CD4-positive, alpha-beta T cell treated with Interleukin-15 for 1 hour (primary cell): ENCODE measurements at regions not wholly inside any gene's neighbourhood (a gene's known extent, or its start where the extent isn't known, plus 50 kb on each side); places are given as distances from the start of the nearest gene placed in this dataset.
"Not testable (repeated sequence)": the region's sequence is repeated elsewhere in the genome, so short reads cannot be mapped to it uniquely, and the experiment has no call there.

Source experiments
- DNase-seq: peaks from one replicate; pipeline ENCODE4 v3.0.0-alpha.2; 2020

DNA sequence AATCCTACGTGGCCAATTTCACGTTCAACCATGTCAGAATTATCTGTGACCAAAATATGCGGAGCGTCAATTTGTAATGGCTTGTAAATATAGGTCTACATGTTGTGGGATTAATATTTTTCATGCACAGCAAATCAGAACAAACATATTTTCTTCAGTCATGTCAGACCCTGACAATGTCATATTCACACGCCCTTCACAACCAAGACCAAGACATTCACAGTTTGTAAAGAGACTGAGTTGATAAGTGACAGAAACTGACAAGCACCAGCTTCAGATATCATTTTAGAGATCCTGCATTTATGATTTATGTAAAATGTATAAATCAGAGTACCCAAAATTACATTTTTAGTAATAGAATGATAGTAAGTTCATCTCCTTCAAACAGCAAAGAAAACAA is 57.3 kb upstream of the NOVA1 start:
- no peak for DNase-seq

DNA sequence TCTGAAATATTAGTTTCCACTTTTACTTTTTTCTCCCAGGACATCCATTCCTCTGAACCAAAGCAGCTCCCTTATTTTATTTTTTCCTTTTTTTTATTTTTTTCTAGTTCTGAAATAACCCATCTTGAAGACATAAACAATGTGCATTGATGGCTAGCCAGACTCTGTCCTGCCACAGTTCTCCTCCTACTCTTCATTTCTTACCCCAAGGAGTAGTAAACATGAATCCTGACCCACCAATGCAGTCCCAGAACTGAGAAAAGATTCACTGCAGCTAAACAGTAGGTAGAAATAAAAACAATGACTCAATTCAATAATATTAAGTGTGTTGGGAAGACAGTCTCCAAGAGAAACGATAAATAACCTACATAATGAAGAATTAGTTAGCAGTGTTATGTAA is 65.7 kb upstream of the NOVA1 start:
- no peak for DNase-seq

DNA sequence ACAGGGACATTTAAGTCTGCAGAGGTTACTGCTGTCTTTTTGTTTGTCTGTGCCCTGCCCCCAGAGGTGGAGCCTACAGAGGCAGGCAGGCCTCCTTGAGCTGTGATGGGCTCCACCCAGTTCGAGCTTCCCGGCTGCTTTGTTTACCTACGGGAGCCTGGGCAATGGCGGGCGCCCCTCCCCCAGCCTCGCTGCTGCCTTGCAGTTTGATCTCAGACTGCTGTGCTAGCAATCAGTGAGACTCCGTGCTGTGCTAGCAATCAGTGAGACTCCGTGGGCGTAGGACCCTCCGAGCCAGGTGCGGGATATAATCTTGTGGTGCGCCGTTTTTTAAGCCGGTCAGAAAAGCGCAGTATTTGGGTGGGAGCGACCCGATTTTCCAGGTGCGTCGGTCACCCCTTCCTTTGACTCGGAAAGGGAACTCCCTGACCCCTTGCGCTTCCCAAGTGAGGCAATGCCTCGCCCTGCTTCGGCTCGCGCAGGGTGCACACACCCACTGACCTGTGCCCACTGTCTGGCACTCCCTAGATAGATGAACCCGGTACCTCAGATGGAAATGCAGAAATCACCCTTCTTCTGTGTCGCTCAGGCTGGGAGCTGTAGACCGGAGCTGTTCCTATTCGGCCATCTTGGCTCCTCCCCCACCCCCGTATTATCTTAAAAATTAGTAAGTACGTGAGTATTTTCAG is 81.0 kb upstream of the NOVA1 start:
- DNase-seq = not testable (repeated sequence)

DNA sequence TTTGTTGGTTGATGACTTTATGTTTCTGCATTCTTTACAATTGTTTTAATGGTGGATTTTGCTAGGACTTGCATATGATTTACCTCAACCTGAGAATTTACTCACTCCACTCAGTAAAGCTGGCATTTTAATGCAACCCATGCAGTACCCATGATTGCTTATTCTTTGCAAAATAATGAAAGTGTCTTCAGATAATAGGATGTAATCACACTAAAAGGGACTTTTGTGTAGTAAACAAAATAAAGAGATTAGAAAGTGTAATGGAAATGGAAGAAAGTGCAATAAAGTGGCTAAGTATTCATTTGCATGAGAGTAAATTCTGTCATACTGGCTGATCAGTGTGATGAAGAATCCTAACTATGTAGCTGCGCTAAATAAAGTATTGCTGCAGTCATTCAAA is 87.6 kb upstream of the NOVA1 start:
- DNase-seq = no peak

DNA sequence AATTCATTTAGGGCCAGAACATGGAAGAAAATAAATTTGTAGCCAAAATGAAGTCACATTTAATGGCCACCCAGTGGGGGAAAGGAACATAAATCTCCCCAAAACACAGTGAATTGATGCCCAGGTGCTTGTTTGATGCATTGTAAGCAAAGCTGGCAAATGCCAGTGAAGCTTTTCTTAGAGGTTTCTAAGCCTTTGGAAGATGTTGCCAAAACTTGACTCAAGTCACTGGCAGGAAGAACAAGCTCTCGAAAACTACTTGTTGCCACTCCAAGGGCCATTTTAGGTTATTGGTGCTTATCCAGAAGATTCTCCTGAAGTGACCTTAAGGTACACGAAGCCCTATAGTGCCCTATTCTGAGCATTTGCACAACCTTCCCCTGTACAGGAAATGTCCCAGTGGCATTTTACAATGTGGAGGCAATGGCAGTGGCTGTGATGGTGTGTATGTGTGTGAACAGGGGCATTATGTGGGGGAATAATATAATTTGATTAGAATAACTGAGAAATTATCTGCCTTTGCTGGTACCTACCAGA is 89.5 kb upstream of the NOVA1 start:
- no peak for DNase-seq

DNA sequence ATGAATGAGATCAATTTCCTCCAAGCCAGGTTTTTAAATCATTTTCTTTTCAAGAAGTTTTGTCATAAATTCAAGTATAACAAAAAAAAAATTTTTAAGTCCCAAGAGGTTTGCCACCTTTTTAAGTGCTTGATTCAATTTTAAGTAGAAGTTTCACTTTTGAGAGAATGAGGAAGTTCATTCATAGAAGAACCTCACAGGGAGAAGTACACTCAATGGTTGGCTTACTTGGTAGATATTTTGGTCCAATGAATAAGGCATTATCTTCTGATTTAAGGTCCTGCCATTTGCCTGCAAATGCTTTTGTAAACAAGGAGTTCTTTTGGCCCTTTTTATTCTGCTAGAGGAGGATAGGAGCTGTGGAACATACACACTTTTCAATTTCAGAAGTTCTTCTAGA is 96.7 kb upstream of the NOVA1 start:
- no peak for DNase-seq

DNA sequence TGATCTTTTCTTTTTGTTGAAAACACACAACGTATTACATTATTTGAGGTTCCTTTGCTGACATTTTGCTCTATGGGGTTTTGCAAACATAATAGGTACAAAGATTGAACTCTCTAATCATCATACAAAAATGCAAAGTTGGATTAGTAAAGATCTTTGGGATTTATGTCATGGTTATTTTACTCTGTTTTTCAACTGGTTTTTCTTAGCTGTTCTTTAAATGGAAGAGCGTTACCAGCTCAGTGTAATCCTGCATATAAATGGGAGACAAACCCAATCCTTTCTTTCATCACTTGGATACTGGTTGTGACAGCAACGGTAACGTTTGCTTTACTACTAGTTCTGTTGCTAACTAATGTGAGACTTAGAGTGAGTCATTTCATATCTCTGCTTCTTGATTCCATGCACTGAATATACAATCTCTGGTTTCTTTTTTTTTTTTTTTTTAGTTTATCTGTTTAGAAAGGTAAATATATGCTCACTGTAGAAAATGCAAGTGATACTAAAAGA is 104.9 kb upstream of the NOVA1 start:
- DNase-seq = no peak

DNA sequence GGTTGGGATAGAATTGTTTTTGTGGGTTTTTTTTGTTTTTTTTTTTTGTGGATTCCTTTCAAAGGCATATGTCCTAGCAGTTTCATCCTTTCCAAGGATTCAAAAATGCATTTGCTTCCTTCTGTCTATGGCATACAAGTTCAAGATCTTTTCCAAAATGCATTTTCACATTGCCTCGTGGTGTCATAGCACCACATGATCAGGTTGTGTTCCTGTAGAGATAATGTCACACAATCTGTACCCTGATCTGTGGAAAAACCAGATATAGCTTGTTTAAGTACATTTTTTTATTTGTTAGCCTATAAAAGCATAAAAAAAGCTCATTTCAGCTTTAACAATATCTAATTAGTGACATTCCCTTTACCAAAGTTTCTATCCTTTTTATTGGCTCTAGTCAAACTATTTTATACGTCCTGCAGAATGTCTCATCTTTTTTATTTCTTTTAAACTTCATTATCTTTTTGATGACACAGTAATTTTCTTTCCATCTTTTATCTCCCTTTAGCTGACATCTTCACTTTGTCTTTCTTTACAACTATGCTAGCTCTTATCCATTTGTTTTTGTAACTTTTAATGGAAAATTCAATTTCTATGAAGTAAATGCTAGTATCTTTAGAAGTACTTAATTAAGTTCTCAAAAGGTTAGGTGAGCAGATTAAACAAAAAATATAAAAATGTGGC is 106.0 kb upstream of the NOVA1 start:
- DNase-seq = no peak

DNA sequence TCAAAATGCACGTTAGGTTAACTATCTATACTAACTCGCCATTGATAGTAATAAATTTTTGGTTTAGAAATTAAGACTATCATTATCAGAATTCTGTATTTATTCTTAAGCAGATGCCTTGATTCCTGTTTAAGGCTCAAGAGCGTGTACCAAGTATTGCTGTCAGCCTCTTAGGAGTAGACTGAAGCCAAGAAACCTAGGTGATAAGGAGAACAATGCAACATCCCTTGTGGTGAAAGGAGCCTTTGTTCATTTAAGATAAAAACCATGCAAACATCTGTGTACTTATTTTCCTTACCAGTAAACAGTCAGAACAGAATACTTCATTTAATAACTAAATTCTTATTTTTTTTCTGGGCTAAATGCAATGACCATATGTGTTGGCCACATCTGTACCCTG is 109.4 kb upstream of the NOVA1 start:
- DNase-seq = no peak

DNA sequence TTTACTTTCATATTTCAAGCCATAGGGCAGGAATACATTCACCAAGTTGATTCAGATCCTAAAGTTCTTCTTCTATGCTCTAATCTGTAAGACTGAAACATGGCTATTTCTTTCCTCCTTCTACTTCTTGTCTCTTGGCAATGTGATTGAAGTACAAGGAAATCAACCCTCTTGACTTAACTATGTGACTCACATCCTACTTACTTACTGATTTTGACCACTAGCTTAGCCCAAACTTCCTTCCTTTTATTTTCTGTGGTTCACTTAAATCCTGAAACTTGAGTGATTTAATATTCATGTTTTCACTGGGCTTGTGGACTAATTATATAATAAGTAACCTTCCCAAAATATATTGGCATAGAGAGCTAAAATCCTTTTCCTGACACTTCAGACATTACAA is 111.2 kb upstream of the NOVA1 start:
- no peak for DNase-seq

DNA sequence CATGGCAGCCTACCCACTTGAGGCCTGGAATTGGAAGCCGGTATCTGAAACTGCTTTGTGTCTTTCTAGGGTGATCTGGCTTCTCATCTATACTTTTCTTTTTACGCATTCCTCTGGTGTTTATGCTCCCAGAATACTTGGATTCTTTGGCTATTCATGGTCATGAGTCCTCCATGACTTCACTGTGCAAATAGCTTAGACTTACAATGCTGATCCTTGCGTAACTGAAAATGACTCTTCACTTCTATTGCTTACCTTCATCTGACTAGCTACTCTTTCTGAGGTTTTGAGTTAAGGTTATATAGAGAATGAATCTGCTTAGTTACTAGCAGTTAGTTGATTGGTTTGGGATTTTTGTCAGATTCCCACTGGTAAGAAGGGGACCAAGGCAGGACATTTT is 121.7 kb upstream of the NOVA1 start:
- no peak for DNase-seq

DNA sequence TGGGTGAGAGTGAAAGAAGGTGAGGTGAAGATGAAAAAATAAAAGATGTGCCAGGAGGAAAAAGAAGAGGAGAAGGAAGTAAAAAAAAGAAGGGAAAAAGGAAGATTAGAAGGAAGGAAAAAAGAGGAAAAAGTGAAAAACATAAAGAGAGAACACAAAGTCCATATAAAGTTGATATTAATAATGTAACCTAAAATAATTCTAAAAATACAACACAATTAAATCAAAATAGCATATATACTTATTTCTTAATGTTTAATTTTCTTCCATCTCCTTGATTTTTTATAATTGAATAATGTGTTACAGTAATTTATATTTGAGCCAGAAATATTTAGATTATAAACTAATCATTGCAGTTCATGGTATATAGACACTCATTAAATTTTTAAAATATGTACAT is 124.4 kb upstream of the NOVA1 start:
- DNase-seq = no peak

DNA sequence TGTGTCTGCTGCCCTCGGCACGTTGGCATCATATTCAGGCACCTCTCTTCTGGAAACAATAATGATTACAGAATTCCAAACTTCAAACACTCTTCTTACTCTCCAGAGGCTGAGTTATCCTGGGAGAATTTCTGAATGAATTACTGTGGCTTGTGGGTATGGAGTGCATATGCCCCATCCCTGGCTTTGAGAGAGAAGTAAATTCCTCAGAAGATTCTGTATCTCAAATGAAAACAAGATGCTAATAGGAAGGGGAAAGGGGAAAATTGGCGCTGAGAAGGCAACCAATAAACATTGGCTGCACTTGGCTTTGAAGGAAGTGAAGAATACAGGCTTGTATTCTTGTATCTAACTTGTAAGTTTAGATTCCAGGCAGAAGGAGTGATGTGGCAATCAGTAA is 132.0 kb upstream of the NOVA1 start:
- DNase-seq = no peak

DNA sequence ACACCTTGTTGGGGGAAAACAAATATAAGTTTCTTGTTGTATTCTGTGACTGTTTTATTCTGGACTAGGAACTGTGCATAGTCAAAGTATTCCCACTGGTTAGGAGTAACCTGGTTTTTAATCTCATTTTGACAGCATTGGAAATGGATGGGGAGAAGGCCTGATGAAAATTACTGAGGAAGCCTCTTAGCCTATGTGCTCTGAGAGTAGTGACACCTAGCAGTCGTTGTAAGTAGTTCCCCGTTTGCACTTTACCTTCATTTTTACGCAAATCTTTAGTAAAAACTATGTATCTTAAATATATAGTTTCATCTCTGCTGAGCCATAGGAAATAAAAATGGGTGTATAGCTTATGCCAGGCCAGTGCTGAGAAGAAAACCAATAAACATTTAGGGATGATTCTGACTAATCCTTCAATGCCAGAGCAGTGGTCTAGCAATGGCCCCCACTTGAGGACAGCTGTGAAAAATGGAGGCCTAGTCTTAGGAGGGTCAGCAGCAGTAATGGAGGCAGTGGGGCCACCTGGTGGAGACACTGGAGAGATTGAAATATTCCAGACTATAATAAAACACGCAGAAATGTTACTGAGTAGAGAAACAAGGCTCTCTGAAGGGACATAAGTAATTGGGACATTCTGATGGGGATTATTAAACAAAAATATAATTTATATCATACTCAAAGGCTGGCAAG is 133.2 kb upstream of the NOVA1 start:
- DNase-seq = no peak

DNA sequence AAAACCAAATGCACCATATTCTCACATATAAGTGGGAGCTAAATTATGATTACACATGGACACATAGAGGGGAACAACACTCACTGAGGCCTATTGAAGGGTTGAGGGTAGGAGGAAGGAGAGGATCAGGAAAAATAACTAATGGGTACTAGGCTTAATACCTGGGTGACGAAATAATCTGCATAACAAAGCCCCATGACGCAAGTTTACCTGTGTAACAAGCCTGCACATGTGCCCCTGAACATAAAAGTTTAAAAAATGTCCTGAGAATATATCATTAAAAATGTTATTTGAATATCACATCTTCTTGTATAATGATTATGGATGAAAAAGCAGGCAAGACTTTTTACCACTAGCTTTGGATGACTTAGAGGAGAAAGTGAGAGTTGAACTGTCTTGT is 138.0 kb upstream of the NOVA1 start:
- DNase-seq = no peak

DNA sequence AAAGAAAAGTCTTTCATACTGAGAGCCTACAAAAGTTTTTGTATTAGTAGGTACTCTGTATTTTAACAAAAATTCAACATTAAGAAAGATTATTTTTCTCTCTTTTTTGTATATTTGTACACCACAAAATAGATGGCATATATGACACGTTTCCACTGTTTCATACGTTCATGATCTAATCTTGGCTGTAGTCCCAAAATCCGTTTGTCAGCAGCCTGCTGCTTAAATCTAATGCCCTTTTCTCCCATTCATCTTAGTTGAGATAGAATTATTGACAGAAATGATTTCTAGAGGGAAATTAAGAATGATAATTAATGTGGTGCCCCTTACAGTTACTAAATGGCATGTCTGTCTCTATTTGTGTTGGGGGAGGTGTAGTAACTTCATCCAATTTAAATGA is 140.7 kb upstream of the NOVA1 start:
- DNase-seq = no peak

DNA sequence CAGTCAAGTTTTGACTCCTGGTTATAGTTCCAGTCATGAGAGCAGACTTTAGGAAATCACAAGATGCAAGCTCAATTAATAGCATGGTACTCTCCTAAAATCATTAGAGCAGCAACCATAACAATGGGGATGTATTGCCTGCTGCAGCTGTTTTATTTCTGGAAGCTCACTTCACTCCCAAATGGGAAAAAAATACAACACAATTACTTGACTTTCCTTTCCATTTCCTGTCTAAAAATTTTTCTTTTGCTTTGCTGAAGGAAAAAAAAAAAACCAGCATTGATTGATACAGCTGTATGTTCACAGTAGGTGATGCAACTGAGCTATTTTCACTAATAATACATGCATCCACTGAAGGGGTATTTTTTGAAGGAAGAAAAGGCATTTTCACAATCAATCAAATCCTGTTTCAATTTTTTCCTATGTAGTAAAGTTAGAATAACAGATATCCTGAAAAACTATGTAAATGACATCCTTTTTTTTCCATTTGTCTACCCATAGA is 143.9 kb upstream of the NOVA1 start:
- DNase-seq = no peak

DNA sequence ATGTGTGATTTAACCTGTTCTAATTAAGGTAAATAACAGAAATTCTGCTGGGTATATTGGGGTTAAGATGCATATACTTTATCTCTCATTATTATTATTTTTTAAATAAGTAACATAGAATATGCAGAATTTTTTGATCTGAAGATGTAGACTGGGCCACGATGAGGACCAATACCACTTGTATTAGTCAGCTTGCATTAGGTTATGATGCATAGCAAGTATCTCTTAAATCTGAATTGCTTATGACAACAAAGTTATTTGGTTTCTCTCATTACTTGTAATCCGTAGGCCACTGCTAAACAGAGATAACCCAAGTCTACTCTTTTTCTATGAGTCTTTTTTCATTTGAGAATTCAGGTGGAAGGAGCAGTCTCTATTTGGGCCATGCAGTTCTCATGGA is 145.5 kb upstream of the NOVA1 start:
- DNase-seq = no peak

DNA sequence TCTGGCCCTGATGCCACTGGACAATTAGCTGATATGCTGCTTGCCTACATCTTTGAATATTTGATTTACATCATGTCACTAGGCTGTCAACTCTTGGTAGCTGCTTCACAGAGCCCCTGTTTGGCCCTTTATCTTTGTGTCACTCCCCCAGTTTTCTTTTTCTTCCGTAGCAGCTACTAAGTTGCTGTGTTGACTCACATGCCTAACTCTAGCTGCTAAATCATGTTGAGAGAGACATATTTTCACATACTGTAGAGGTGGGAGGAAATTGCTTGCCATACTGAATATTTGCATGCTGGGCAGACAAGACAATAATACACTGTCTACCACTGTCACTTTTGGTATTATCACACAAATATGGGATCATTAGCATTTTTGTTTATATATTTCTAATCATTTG is 147.1 kb upstream of the NOVA1 start:
- no peak for DNase-seq

DNA sequence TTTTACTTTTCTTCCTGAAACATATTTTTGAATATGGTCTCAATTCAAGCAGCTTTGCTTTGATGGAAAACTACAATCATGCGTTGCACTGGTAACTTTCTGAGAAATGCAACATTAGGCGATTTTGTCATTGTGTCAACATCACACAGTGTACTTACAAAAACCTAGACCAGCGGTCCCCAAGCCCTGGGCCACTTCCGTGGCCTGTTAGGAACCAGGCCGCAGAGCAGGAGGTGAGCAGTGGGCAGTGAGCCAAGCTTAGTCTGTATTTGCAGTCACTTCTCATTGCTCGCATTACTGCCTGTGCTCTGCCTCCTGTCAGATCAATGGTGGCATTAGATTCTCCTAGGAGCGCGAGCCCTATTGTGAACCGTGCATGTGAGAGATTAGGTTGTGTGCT is 163.7 kb upstream of the NOVA1 start:
- DNase-seq = no peak

DNA sequence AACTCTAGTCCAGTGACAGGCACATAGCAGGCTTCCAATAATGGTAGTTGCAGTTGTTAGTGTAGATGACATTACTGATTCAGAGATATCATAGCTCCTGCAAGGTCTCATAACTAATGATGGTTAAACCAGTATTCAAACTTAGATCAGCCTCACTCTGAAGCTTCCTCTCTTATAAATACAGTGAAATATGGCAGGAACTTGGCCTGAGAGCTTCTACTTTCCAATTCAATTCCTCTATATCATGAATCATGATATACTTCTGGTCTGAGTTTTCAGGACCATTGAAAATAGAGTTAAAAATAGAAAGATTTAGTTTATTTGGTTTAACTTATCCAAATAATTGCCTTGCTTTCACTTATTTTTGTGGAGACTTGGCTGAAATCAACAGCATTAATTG is 167.5 kb upstream of the NOVA1 start:
- no peak for DNase-seq

DNA sequence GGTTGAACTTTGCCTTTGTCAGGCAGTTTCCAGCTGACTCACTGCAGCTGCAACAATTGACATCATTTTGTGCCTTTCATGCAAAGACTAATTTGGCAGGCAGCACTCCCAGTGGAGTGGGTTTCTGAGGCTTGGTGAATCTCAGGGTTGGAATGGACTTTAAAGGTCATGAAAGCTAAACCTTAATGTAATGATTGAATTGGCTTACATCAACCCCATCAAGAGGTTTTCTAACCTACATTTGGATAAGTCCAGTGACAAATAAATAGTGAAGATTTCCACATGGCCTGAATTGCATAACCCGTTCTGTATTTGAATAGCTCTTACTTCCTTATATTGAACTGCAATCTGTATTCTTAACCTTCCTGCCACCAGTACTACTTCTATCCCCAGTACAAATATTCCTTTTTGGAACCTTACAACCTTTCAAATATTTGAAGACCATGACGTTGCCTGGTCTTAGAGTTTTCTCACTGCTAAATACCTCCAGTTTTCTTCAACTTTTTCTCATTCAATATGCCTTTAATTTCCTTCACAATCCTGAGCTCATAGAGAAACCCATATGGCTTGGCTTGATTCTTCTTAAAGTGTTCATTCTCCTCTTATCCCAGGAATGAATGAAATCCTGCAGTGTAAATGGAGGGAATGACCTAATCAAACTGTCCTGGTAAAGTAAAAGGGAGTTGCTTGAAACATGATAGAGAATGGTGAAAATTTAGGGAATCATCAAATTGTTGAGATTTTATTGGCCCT is 168.1 kb upstream of the NOVA1 start:
- no peak for DNase-seq

DNA sequence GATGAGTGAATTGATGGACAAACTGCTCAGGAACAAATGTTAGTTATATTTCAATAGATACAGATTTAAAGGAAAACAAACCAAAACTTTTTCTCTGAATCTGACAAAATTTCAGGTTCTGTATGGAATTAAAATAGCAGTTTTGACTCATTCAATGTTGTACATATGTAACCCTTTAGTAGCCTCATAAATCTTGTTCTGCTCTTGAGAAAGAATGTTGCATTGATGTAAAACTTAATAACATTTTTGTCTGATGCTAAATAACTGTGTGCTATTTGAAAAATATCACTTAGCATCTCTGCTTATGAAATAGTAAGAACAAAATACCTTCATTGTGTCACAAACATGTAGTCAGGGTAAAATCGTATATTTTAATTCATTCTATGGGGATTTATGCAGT is 168.9 kb upstream of the NOVA1 start:
- DNase-seq = no peak
